Trophoblast cell (in vitro differentiated cells and primary cell): ENCODE measurements at regions not wholly inside any gene's neighbourhood (a gene's known extent, or its start where the extent isn't known, plus 50 kb on each side); places are given as distances from the start of the nearest gene placed in this dataset.

Experiments used
- DNase-seq, 2 donors: peaks; one replicate each; pipeline ENCODE4 v3.0.0-alpha.2; 2016
- H2AFZ ChIP-seq: 2 replicates; pipeline ENCODE4 v1.6.1; 2013; ENCODE audit warnings: low read length, moderate library complexity, mild to moderate bottlenecking; ENCODE audit not compliant: insufficient read depth, poor library complexity
- H2AK5ac ChIP-seq: 2 replicates; pipeline ENCODE4 v1.6.1; 2013; ENCODE audit warnings: mild to moderate bottlenecking, low read length
- H2BK120ac ChIP-seq: 2 replicates; pipeline ENCODE4 v1.6.1; 2013; ENCODE audit warnings: low read length, mild to moderate bottlenecking, moderate library complexity; ENCODE audit not compliant: insufficient read depth, poor library complexity
- H2BK12ac ChIP-seq: 2 replicates; pipeline ENCODE4 v1.6.1; 2013; ENCODE audit warnings: mild to moderate bottlenecking, low read length, moderate library complexity
- H2BK5ac ChIP-seq: 2 replicates; pipeline ENCODE4 v1.6.1; 2013; ENCODE audit warnings: low read length, low read depth, moderate library complexity, mild to moderate bottlenecking; ENCODE audit not compliant: poor library complexity
- H3K14ac ChIP-seq: 2 replicates; pipeline ENCODE4 v1.6.1; 2013; ENCODE audit warnings: mild to moderate bottlenecking, low read length
- H3K18ac ChIP-seq: 2 replicates; pipeline ENCODE4 v1.6.1; 2013; ENCODE audit warnings: mild to moderate bottlenecking, low read length
- H3K23ac ChIP-seq: 2 replicates; pipeline ENCODE4 v1.6.1; 2013; ENCODE audit warnings: low read length
- H3K27ac ChIP-seq: 2 replicates; pipeline ENCODE4 v1.5.1; 2013; ENCODE audit warnings: low read depth, mild to moderate bottlenecking, inconsistent platforms, low read length, moderate library complexity
- H3K27me3 ChIP-seq: 2 replicates; pipeline ENCODE4 v1.6.1; 2013; ENCODE audit warnings: inconsistent platforms, mild to moderate bottlenecking, low read length, moderate library complexity; ENCODE audit not compliant: insufficient read depth
- H3K36me3 ChIP-seq, 2 experiments: 1 replicate in 1 of 2; 2 replicates in 1 of 2; pipeline ENCODE4 v1.6.1; 2013; ENCODE audit warnings: low read length in 2 of 2, mild to moderate bottlenecking in 2 of 2, moderate library complexity in 1 of 2; ENCODE audit not compliant: insufficient read depth in 2 of 2, control insufficient read depth in 1 of 2
- H3K4ac ChIP-seq: 2 replicates; pipeline ENCODE4 v1.6.1; 2013; ENCODE audit warnings: low read depth, mild to moderate bottlenecking, low read length, moderate library complexity
- H3K4me1 ChIP-seq, 2 experiments: 1 replicate in 1 of 2; 2 replicates in 1 of 2; pipeline ENCODE4 v1.6.1; 2013; ENCODE audit warnings: low read length in 2 of 2, mild to moderate bottlenecking in 2 of 2, moderate library complexity in 1 of 2; ENCODE audit not compliant: insufficient read depth in 2 of 2, control insufficient read depth in 1 of 2
- H3K4me2 ChIP-seq: 2 replicates; pipeline ENCODE4 v1.6.1; 2013; ENCODE audit warnings: inconsistent platforms, mild to moderate bottlenecking, low read length, moderate library complexity
- H3K4me3 ChIP-seq: 2 replicates; pipeline ENCODE4 v1.5.1; 2013; ENCODE audit warnings: mild to moderate bottlenecking, low read depth, low read length, inconsistent platforms
- H3K79me1 ChIP-seq: one replicate; pipeline ENCODE4 v1.6.1; 2013; ENCODE audit warnings: low read length
- H3K79me2 ChIP-seq: 2 replicates; pipeline ENCODE4 v1.6.1; 2013; ENCODE audit warnings: low read length, mild to moderate bottlenecking; ENCODE audit not compliant: control insufficient read depth, insufficient read depth, poor library complexity
- H3K9ac ChIP-seq: 2 replicates; pipeline ENCODE4 v1.6.1; 2013; ENCODE audit warnings: mild to moderate bottlenecking, low read length
- H3K9me3 ChIP-seq: 2 replicates; pipeline ENCODE4 v1.6.1; 2013; ENCODE audit warnings: low read depth, mild to moderate bottlenecking, control low read depth, inconsistent platforms, low read length; ENCODE audit not compliant: insufficient read depth
- H4K12ac ChIP-seq: 2 replicates; pipeline ENCODE4 v1.6.1; 2013; ENCODE audit warnings: low read depth, mild to moderate bottlenecking, low read length, moderate library complexity
- H4K8ac ChIP-seq: 2 replicates; pipeline ENCODE4 v1.6.1; 2013; ENCODE audit warnings: low read depth, mild to moderate bottlenecking, low read length, moderate library complexity
- H4K91ac ChIP-seq: one replicate; pipeline ENCODE4 v1.6.1; 2013; ENCODE audit warnings: low read depth, mild to moderate bottlenecking, low read length, moderate library complexity
- WGBS: extraction: QIAGEN DNeasy Blood & Tissue Kit; methylation state at CpG from one replicate; pipeline ENCODE4 v1.1.7; 2013; ENCODE audit warnings: missing lambda C conversion rate; ENCODE audit not compliant: insufficient read length, insufficient coverage; ENCODE audit errors: extremely low coverage; 5-methylcytosine and 5-hydroxymethylcytosine counted together

DNA sequence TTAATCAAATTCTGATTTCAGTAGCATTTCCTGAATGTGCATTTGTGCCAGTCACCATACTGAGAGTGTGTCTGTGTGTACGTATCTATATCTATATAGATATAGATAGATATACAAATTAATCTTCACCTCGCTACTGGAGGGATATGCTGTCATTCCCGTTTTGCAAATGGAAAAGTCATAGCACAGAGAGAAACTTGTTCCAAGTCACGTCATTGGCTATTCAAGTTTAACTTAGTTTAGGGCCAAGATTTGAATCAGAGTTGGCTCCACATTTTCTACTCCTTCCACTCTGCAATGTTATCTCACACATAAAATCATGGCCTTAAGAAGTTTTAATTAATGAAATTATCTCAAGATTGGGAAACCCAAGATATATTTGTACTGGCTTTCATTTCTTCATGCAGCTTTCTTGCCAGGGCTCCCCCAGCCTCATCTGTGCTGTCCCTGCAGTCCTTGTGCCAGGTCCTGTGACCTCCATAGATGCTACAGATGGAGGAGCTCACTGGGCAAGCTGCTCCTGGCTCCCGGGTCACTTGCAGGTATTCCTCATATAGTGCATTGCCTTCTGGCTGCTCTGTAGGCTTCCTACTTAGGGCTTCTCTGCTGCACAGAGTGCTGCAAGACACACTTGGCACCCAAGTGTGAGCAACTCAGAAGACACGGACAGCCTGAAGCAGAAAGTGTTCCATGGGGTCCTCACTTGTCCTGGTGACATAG lies 245.8 kb downstream of the KCNS3 start:
- H3K14ac ChIP-seq: no peak overlapping the region
- H2BK5ac ChIP-seq: no peak overlapping the region
- no peak overlapping the region for H2AK5ac ChIP-seq
- no peak overlapping the region for H4K12ac ChIP-seq
- no peak overlapping the region for H4K8ac ChIP-seq
- H3K36me3 ChIP-seq: no peaks in the 10 kb centered on the region
- WGBS: no CpG with 5 or more reads among the region's 6 CpGs
- H3K4me2 ChIP-seq: no peak overlapping the region
- no peak overlapping the region for H3K23ac ChIP-seq
- no peak overlapping the region for H2BK120ac ChIP-seq
- no peak overlapping the region for H3K18ac ChIP-seq
- no peak overlapping the region for H2AFZ ChIP-seq
- H3K79me1 ChIP-seq: no peaks in the 10 kb centered on the region
- H3K79me2 ChIP-seq: no peaks in the 10 kb centered on the region
- no peak overlapping the region for H4K91ac ChIP-seq
- H3K4me1 ChIP-seq: no peaks in the 10 kb centered on the region
- DNase-seq: no peak
- H3K27ac ChIP-seq: no peak overlapping the region
- H3K4ac ChIP-seq: no peak overlapping the region
- H3K9ac ChIP-seq: no peak overlapping the region
- no peaks in the 10 kb centered on the region for H3K27me3 ChIP-seq
- no peaks in the 10 kb centered on the region for H3K9me3 ChIP-seq
- no peak overlapping the region for H2BK12ac ChIP-seq
- no peak overlapping the region for H3K4me3 ChIP-seq

DNA sequence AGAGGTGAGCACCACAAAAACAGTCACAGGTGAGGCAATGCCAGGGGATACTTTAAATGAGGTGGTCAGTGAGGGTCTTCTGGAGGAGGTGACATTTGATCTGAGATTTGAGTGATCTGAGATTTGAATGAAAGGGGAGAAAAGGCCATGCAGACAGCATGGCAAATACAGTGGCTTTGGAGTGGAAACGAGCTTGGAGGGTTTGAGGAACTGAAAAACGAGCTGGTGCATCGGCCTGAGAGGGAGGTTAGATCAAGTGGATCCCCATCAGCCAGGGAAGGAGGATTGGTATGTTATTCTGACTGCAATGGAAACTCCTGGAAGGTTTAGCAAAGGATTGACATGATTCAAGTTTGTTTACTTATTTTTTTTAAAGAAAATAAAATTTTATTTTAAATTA lies 245.1 kb downstream of the KCNS3 start:
- H3K4me1 ChIP-seq: no peaks in the 10 kb centered on the region
- no peaks in the 10 kb centered on the region for H3K79me2 ChIP-seq
- H4K8ac ChIP-seq: no peak overlapping the region
- no peak for DNase-seq
- no peak overlapping the region for H2BK12ac ChIP-seq
- H3K9me3 ChIP-seq: no peaks in the 10 kb centered on the region
- no peak overlapping the region for H2AFZ ChIP-seq
- H3K18ac ChIP-seq: no peak overlapping the region
- no peak overlapping the region for H2BK5ac ChIP-seq
- no peak overlapping the region for H3K23ac ChIP-seq
- H3K4me2 ChIP-seq: no peak overlapping the region
- no CpG with 5 or more reads among the region's 3 CpGs for WGBS
- no peak overlapping the region for H3K27ac ChIP-seq
- no peaks in the 10 kb centered on the region for H3K79me1 ChIP-seq
- no peak overlapping the region for H4K12ac ChIP-seq
- no peak overlapping the region for H3K9ac ChIP-seq
- H3K27me3 ChIP-seq: no peaks in the 10 kb centered on the region
- no peak overlapping the region for H4K91ac ChIP-seq
- H3K14ac ChIP-seq: no peak overlapping the region
- no peak overlapping the region for H3K4ac ChIP-seq
- no peak overlapping the region for H3K4me3 ChIP-seq
- no peak overlapping the region for H2AK5ac ChIP-seq
- H2BK120ac ChIP-seq: no peak overlapping the region
- no peaks in the 10 kb centered on the region for H3K36me3 ChIP-seq

DNA sequence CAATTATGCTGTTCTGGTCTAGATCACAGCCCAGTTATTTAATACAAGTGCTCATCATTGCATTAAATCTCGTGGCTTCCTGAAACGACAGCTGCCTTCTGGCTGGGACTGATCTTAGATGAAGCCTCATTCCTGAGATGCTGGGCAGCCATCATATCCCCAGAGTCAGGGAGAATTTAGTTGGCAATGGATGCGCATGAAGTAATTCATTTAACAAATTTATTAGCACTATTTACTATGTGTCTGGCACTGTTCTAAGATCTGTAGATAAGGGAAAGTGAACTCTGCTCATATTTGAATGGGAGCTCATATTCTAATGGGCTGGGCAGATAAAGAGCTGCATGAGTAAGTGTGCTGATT lies 244.7 kb downstream of the KCNS3 start:
- Histone ChIP-seq H3K27ac (no peak overlapping the region), H3K79me1 (no peaks in the 10 kb centered on the region), H4K12ac (no peak overlapping the region), H2AK5ac (no peak overlapping the region), H2BK5ac (no peak overlapping the region), H2AFZ (no peak overlapping the region), H3K9me3 (no peaks in the 10 kb centered on the region), H3K4me2 (no peak overlapping the region), H3K36me3 (no peaks in the 10 kb centered on the region), H3K9ac (no peak overlapping the region), H2BK120ac (no peak overlapping the region), H3K79me2 (no peaks in the 10 kb centered on the region), H3K27me3 (no peaks in the 10 kb centered on the region), H3K4me3 (no peak overlapping the region), H3K4me1 (no peaks in the 10 kb centered on the region), H4K91ac (no peak overlapping the region), H3K14ac (no peak overlapping the region), H3K23ac (no peak overlapping the region), H2BK12ac (no peak overlapping the region), H3K4ac (no peak overlapping the region), H3K18ac (no peak overlapping the region), H4K8ac (no peak overlapping the region)
- DNase-seq: no peak
- no CpG with 5 or more reads among the region's 3 CpGs for WGBS

DNA sequence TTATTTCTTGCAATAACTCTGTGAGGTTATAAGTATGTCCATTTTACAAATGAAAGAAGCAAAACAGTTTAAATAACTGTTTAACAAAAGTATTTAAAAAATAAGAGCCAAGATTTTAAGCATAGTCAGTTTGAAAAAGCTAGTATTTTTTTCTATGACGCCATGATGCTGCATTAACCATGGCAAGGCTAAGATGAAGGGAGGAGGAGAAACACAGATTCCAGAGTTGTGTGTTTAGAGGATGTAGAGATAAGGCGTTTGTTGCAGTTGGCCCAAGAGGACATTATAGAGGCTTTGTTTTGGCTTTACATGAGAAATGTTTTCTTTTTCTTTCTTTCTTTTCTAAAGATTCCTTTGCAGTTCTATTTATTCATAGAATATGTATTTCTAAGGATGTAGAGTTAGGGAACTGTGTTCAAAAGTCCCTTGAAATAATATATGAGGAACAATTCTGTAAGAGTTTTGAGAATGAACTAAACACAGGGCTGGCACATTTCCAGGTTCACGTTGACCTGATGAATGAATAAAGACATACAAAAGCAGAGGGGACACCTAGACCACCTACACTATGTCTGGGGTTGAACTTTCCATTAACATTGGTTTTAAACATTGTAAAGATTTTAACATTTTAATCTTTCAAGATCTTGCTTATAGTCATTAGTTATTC lies 244.2 kb downstream of the KCNS3 start:
- no peaks in the 10 kb centered on the region for H3K36me3 ChIP-seq
- no peak overlapping the region for H4K8ac ChIP-seq
- no peak overlapping the region for H2BK120ac ChIP-seq
- no peak overlapping the region for H3K23ac ChIP-seq
- H3K27me3 ChIP-seq: no peaks in the 10 kb centered on the region
- H3K4ac ChIP-seq: no peak overlapping the region
- no peaks in the 10 kb centered on the region for H3K9me3 ChIP-seq
- H3K4me1 ChIP-seq: no peaks in the 10 kb centered on the region
- no CpG with 5 or more reads among the region's 3 CpGs for WGBS
- H4K12ac ChIP-seq: no peak overlapping the region
- H3K14ac ChIP-seq: no peak overlapping the region
- H2AFZ ChIP-seq: no peak overlapping the region
- H2AK5ac ChIP-seq: no peak overlapping the region
- H4K91ac ChIP-seq: no peak overlapping the region
- no peaks in the 10 kb centered on the region for H3K79me1 ChIP-seq
- H2BK5ac ChIP-seq: no peak overlapping the region
- H3K4me3 ChIP-seq: no peak overlapping the region
- no peak overlapping the region for H3K9ac ChIP-seq
- no peak overlapping the region for H2BK12ac ChIP-seq
- H3K4me2 ChIP-seq: no peak overlapping the region
- DNase-seq: no peak
- no peaks in the 10 kb centered on the region for H3K79me2 ChIP-seq
- no peak overlapping the region for H3K18ac ChIP-seq
- no peak overlapping the region for H3K27ac ChIP-seq
